MCF 10A (cell line): ENCODE measurements at regions not wholly inside any gene's neighbourhood (a gene's known extent, or its start where the extent isn't known, plus 50 kb on each side); places are given as distances from the start of the nearest gene placed in this dataset.

Experiments
- BruUV-seq: library from RNA; stranded (reverse); fragments of 400-500 nt; replicated peaks from 2 replicates; lab custom pipeline; 2021; lab: Mats Ljungman, UMichigan
- CTCF ChIA-PET: fragments of 300-600 bp; sonication (Branson Sonifier 250); formaldehyde crosslinking; extraction: SDS; loops from one replicate; lab custom pipeline; 2021; ENCODE audit warnings: antibody characterized with exemption, inconsistent platforms; lab: Yijun Ruan, JAX
- POLR2A ChIA-PET: fragments of 300-600, 350-650 bp; sonication (Branson Sonifier 250); formaldehyde crosslinking; extraction: SDS; loops from one replicate; lab custom pipeline; 2020; ENCODE audit warnings: antibody characterized with exemption, inconsistent platforms; lab: Yijun Ruan, JAX
- DNase-seq: peaks from one replicate; pipeline ENCODE4 v3.0.0-alpha.2; 2018; ENCODE audit not compliant: unreplicated experiment
- H3K27ac Mint-ChIP-seq: one replicate; pipeline ENCODE4 v1.8.0; 2022; ENCODE audit warnings: mild to moderate bottlenecking, low read depth, mixed read lengths; ENCODE audit not compliant: unreplicated experiment
- H3K27me3 Mint-ChIP-seq: one replicate; pipeline ENCODE4 v1.8.0; 2022; ENCODE audit warnings: mixed read lengths; ENCODE audit not compliant: insufficient read depth, unreplicated experiment
- H3K36me3 Mint-ChIP-seq: one replicate; pipeline ENCODE4 v1.8.0; 2022; ENCODE audit warnings: mild to moderate bottlenecking, moderate library complexity, mixed read lengths; ENCODE audit not compliant: insufficient read depth, unreplicated experiment
- H3K4me1 Mint-ChIP-seq: one replicate; pipeline ENCODE4 v1.8.0; 2022; ENCODE audit warnings: mixed read lengths; ENCODE audit not compliant: insufficient read depth, unreplicated experiment
- H3K4me3 Mint-ChIP-seq: one replicate; pipeline ENCODE4 v1.8.0; 2022; ENCODE audit warnings: mild to moderate bottlenecking, moderate library complexity, mixed read lengths; ENCODE audit not compliant: unreplicated experiment
- H3K9me3 Mint-ChIP-seq: one replicate; pipeline ENCODE4 v1.8.0; 2022; ENCODE audit warnings: mixed read lengths; ENCODE audit not compliant: unreplicated experiment
- CTCF ChIP-seq: fragments of 200-600 bp; IDR thresholded peaks from one replicate; pipeline ENCODE4 v1.8.0; 2022; ENCODE audit warnings: antibody characterized with exemption, mild to moderate bottlenecking; ENCODE audit not compliant: unreplicated experiment
- intact Hi-C: fragments of 100-400 bp; cut with micrococcal nuclease; formaldehyde crosslinking; loops from 2 replicates; pipeline ENCODE4 v1.14.1; 2022

GRCh38 chr16:72373201-72373600 is 201.2 kb upstream of the PMFBP1 start:
- Mint-ChIP-seq H3K36me3 (no peaks in the 10 kb centered on the region), H3K9me3 (no peaks in the 10 kb centered on the region), H3K4me1 (no peaks in the 10 kb centered on the region), H3K27ac (no peak overlapping the region), H3K4me3 (no peak overlapping the region), H3K27me3 (no peaks in the 10 kb centered on the region)
- ChIA-PET POLR2A (interaction anchor here (0.7 kb wide), 1 partner anchor 205 kb away, joined by 4 read pairs; no protein-coding TSS in a partner anchor), CTCF (no interaction called here)
- intact Hi-C loops = no loop called here
- DNase-seq = no peak
- no peak for TF ChIP-seq CTCF
- no TSS peak for BruUV-seq

- ChIA-PET CTCF (interaction anchor here (1.1 to 1.5 kb wide), 2 partner anchors 8 to 18 kb away, joined by 3 read pairs; no protein-coding TSS in a partner anchor), POLR2A (interaction anchor here (0.7 kb wide), 1 partner anchor 206 kb away, joined by 4 read pairs; no protein-coding TSS in a partner anchor)
- no peaks in the 10 kb centered on the region for H3K27me3 Mint-ChIP-seq
- H3K36me3 Mint-ChIP-seq = no peaks in the 10 kb centered on the region
- H3K9me3 Mint-ChIP-seq = no peaks in the 10 kb centered on the region
- no peak for DNase-seq
- BruUV-seq = no TSS peak
- H3K27ac Mint-ChIP-seq = no peak overlapping the region
- no peaks in the 10 kb centered on the region for H3K4me1 Mint-ChIP-seq
- no peak overlapping the region for H3K4me3 Mint-ChIP-seq
- TF ChIP-seq CTCF = no peak
- intact Hi-C loops = no loop called here
Observed at GRCh38 chr16:72372087-72373045, 200.4 kb upstream of the PMFBP1 start.

GRCh38 chr16:72371307-72372086 is 199.5 kb upstream of the PMFBP1 start:
- no peaks in the 10 kb centered on the region for H3K4me1 Mint-ChIP-seq
- no peaks in the 10 kb centered on the region for H3K36me3 Mint-ChIP-seq
- ChIA-PET CTCF (interaction anchor here (1.1 to 1.5 kb wide), 2 partner anchors 9 to 19 kb away, joined by 3 read pairs; no protein-coding TSS in a partner anchor), POLR2A (no interaction called here)
- no peaks in the 10 kb centered on the region for H3K9me3 Mint-ChIP-seq
- no peak overlapping the region for H3K27ac Mint-ChIP-seq
- intact Hi-C loops = no loop called here
- no TSS peak for BruUV-seq
- DNase-seq = peak; percentile 53
- H3K27me3 Mint-ChIP-seq = no peaks in the 10 kb centered on the region
- H3K4me3 Mint-ChIP-seq = no peak overlapping the region
- TF ChIP-seq CTCF = no peak

DNA sequence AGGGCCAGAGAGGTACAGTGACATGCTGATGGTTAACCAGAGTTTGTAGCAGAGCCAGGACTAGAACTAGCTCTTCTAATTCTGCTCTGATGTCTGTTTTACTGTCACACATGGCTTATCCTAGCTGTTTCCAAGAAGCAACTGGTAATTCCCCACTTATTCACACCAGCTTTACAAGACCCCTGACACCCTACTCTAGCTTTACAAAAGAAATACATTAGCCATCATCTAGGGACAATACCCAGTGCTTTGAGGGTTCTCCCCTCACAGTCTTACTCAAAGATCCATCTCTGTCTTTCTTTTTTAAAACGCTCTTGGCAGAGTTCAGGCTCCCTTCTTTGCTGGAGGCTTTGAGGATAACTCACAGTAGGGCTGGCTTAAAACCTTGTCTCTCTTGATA is 197.3 kb upstream of the PMFBP1 start:
- Mint-ChIP-seq H3K27ac (no peak overlapping the region), H3K36me3 (no peaks in the 10 kb centered on the region), H3K4me1 (no peaks in the 10 kb centered on the region), H3K4me3 (no peak overlapping the region), H3K27me3 (no peaks in the 10 kb centered on the region), H3K9me3 (peaks cover 8% of the 10 kb centered on the region)
- ChIA-PET CTCF (no interaction called here), POLR2A (no interaction called here)
- intact Hi-C loops = no loop called here
- no peak for TF ChIP-seq CTCF
- BruUV-seq = no TSS peak
- DNase-seq = no peak
